ENCODE measurements at regions not wholly inside any gene's neighbourhood (a gene's known extent, or its start where the extent isn't known, plus 50 kb on each side); places are given as distances from the start of the nearest gene placed in this dataset.
"Not testable (repeated sequence)": the region's sequence is repeated elsewhere in the genome, so short reads cannot be mapped to it uniquely, and the experiment has no call there.

DNA sequence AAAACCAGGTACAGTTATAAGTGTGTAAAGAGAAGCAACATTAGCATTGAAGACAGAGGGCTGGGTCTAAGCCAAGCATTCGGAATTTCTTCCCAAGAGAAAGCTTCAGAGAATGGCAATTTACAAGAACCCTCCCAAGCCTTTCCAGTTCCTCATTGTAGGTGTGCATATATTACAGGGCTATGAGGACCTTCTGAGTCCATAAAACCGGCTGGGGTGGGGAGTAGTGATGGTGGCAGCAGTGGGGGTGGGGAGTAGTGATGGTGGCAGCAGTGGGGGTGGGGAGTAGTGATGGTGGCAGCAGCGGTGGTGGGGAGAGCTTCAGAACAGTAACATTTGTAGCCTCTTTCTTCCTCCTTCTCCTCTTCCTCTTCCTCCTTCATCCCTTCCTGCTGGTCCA is 368.7 kb upstream of the UMPS start:
- Histone ChIP-seq H3K27ac (ENCODE audit: low read depth in 2 of 2, low read length in 2 of 2) (no peak overlapping the region), H3K4me3 (ENCODE audit: low read length in 2 of 2) (no peak overlapping the region)

DNA sequence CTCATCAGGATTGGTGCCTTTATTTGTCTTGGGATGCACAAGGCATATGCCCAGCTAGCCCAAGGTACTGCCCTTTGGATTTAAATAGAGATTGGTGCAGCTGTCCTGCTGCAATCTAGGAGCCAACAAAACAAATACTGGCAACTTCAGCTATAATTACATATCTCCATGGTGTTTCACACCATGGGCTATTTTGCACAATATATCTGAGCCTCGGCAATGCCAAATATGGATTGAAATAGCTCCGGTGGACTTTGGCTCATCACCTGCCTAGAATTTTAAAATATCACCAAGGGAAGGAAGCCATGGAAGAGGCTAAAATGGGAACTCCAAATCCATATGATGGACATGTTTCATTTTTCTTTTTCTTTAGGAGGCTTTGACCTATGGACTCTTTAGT is 367.8 kb upstream of the UMPS start:
- H3K9ac ChIP-seq (ENCODE audit: low read depth in 1 of 2, low read length in 2 of 2) = no peak overlapping the region

More for the DNA sequence above, 368.7 kb upstream of the UMPS start:
- Histone ChIP-seq H3K9me3 (ENCODE audit: control insufficient read depth in 2 of 2, low read length in 2 of 2) (no peaks in the 10 kb centered on the region), H3K9ac (ENCODE audit: low read depth in 1 of 2, low read length in 2 of 2) (no peak overlapping the region), H3K27me3 (ENCODE audit: control insufficient read depth in 2 of 2, insufficient read depth in 2 of 2, low read length in 2 of 2) (no peaks in the 10 kb centered on the region), H3K36me3 (ENCODE audit: control insufficient read depth in 2 of 2, insufficient read depth in 2 of 2, low read length in 2 of 2) (no peaks in the 10 kb centered on the region), H3K4me1 (ENCODE audit: control insufficient read depth in 2 of 2, insufficient read depth in 2 of 2, low read length in 2 of 2) (no peaks in the 10 kb centered on the region)

DNA sequence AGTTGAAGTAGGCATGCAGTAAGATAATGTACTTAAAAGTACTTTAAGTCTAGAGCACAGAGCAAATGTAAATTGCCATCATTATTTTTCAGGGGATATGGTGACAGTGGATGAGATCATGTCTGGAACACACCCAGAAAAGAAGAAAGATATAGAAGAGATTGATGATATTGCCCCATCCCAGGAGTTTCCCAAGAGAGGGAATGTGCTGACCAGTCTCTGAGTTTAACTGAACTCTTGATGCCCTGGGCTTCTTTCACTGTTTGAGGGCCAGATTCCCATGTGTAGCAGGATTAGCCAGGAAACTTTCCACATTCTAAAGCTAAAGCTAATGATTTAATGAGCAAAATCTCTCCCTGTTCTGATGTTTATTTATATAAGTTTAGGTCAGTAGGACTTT is 366.8 kb upstream of the UMPS start:
- no peaks in the 10 kb centered on the region for H3K9me3 ChIP-seq (ENCODE audit: control insufficient read depth in 2 of 2, low read length in 2 of 2)
- H3K9ac ChIP-seq (ENCODE audit: low read depth in 1 of 2, low read length in 2 of 2) = no peak overlapping the region
- no peaks in the 10 kb centered on the region for H3K27me3 ChIP-seq (ENCODE audit: control insufficient read depth in 2 of 2, insufficient read depth in 2 of 2, low read length in 2 of 2)
- H3K4me1 ChIP-seq (ENCODE audit: control insufficient read depth in 2 of 2, insufficient read depth in 2 of 2, low read length in 2 of 2) = no peaks in the 10 kb centered on the region
- no peak overlapping the region for H3K4me3 ChIP-seq (ENCODE audit: low read length in 2 of 2)
- H3K27ac ChIP-seq (ENCODE audit: low read depth in 2 of 2, low read length in 2 of 2) = no peak overlapping the region
- no peaks in the 10 kb centered on the region for H3K36me3 ChIP-seq (ENCODE audit: control insufficient read depth in 2 of 2, insufficient read depth in 2 of 2, low read length in 2 of 2)

More for the DNA sequence above, 367.8 kb upstream of the UMPS start:
- H3K4me1 ChIP-seq (ENCODE audit: control insufficient read depth in 2 of 2, insufficient read depth in 2 of 2, low read length in 2 of 2) = no peaks in the 10 kb centered on the region
- H3K9me3 ChIP-seq (ENCODE audit: control insufficient read depth in 2 of 2, low read length in 2 of 2) = no peaks in the 10 kb centered on the region
- no peaks in the 10 kb centered on the region for H3K27me3 ChIP-seq (ENCODE audit: control insufficient read depth in 2 of 2, insufficient read depth in 2 of 2, low read length in 2 of 2)
- H3K36me3 ChIP-seq (ENCODE audit: control insufficient read depth in 2 of 2, insufficient read depth in 2 of 2, low read length in 2 of 2) = no peaks in the 10 kb centered on the region
- H3K4me3 ChIP-seq (ENCODE audit: low read length in 2 of 2) = no peak overlapping the region
- peak overlapping the region in 1 of 2 donors; percentile 12 for H3K27ac ChIP-seq (ENCODE audit: low read depth in 2 of 2, low read length in 2 of 2)

GRCh38 chr3:124364317-124365020 is 365.8 kb upstream of the UMPS start:
- H3K36me3 ChIP-seq (ENCODE audit: control insufficient read depth in 2 of 2, insufficient read depth in 2 of 2, low read length in 2 of 2) = no peaks in the 10 kb centered on the region
- no peaks in the 10 kb centered on the region for H3K27me3 ChIP-seq (ENCODE audit: control insufficient read depth in 2 of 2, insufficient read depth in 2 of 2, low read length in 2 of 2)
- H3K4me3 ChIP-seq (ENCODE audit: low read length in 2 of 2) = no peak overlapping the region
- no peaks in the 10 kb centered on the region for H3K4me1 ChIP-seq (ENCODE audit: control insufficient read depth in 2 of 2, insufficient read depth in 2 of 2, low read length in 2 of 2)
- H3K9me3 ChIP-seq (ENCODE audit: control insufficient read depth in 2 of 2, low read length in 2 of 2) = no peaks in the 10 kb centered on the region
- no peak overlapping the region for H3K9ac ChIP-seq (ENCODE audit: low read depth in 1 of 2, low read length in 2 of 2)
- H3K27ac ChIP-seq (ENCODE audit: low read depth in 2 of 2, low read length in 2 of 2) = no peak overlapping the region

- H3K36me3 ChIP-seq (ENCODE audit: control insufficient read depth in 2 of 2, insufficient read depth in 2 of 2, low read length in 2 of 2); H3K4me3 ChIP-seq (ENCODE audit: low read length in 2 of 2); H3K27ac ChIP-seq (ENCODE audit: low read depth in 2 of 2, low read length in 2 of 2); H3K4me1 ChIP-seq (ENCODE audit: control insufficient read depth in 2 of 2, insufficient read depth in 2 of 2, low read length in 2 of 2); H3K9ac ChIP-seq (ENCODE audit: low read depth in 1 of 2, low read length in 2 of 2); H3K9me3 ChIP-seq (ENCODE audit: control insufficient read depth in 2 of 2, low read length in 2 of 2); H3K27me3 ChIP-seq (ENCODE audit: control insufficient read depth in 2 of 2, insufficient read depth in 2 of 2, low read length in 2 of 2): not testable (repeated sequence)
Measured at GRCh38 chr3:124366655-124367054, 363.6 kb upstream of the UMPS start.

DNA sequence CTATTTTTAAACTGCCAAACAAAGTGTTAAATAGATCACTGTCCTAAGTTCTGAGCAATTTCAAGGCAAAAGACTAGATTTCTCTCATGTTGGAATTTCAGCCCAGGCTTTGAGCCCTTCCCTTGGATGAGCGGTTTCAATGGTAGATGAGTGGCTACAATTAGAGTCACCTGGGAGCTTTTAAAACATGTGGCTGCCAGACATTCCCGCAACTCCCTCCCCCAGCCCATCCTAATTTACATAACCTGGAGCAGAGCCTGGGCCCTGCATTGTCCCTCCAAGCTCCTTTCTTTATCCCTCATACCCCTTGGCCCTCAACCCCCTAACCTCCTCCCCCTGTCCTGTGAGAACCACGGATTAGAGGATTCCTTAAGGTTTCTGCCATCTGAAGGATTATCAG is 357.5 kb upstream of the UMPS start:
- no peaks in the 10 kb centered on the region for H3K9me3 ChIP-seq (ENCODE audit: control insufficient read depth in 2 of 2, low read length in 2 of 2)
- H3K27me3 ChIP-seq (ENCODE audit: control insufficient read depth in 2 of 2, insufficient read depth in 2 of 2, low read length in 2 of 2) = no peaks in the 10 kb centered on the region
- H3K4me1 ChIP-seq (ENCODE audit: control insufficient read depth in 2 of 2, insufficient read depth in 2 of 2, low read length in 2 of 2) = no peaks in the 10 kb centered on the region
- H3K36me3 ChIP-seq (ENCODE audit: control insufficient read depth in 2 of 2, insufficient read depth in 2 of 2, low read length in 2 of 2) = no peaks in the 10 kb centered on the region
- H3K27ac ChIP-seq (ENCODE audit: low read depth in 2 of 2, low read length in 2 of 2) = no peak overlapping the region
- no peak overlapping the region for H3K9ac ChIP-seq (ENCODE audit: low read depth in 1 of 2, low read length in 2 of 2)
- H3K4me3 ChIP-seq (ENCODE audit: low read length in 2 of 2) = no peak overlapping the region

DNA sequence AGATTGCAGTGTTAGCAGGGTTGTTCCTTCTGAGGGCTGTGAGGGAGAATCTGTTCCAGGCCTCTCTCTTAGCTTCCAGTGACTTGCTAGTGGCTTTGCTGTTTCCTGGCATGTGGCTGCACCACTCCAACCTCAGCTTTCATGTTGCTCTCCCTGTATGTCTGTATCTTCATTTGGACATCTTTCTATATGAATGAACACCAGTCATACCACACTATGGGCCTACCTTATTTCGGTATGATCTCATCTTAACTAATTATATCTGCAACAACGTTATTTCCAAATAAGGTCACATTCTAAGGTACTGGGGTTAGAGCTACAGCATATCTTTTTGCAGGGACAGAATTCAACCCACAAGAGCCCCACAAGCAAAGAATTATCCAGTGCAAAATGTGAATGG is 356.7 kb upstream of the UMPS start:
- no peak overlapping the region for H3K4me3 ChIP-seq (ENCODE audit: low read length in 2 of 2)
- no peak overlapping the region for H3K27ac ChIP-seq (ENCODE audit: low read depth in 2 of 2, low read length in 2 of 2)
- H3K4me1 ChIP-seq (ENCODE audit: control insufficient read depth in 2 of 2, insufficient read depth in 2 of 2, low read length in 2 of 2) = no peaks in the 10 kb centered on the region
- no peaks in the 10 kb centered on the region for H3K36me3 ChIP-seq (ENCODE audit: control insufficient read depth in 2 of 2, insufficient read depth in 2 of 2, low read length in 2 of 2)
- no peaks in the 10 kb centered on the region for H3K9me3 ChIP-seq (ENCODE audit: control insufficient read depth in 2 of 2, low read length in 2 of 2)
- H3K9ac ChIP-seq (ENCODE audit: low read depth in 1 of 2, low read length in 2 of 2) = no peak overlapping the region
- H3K27me3 ChIP-seq (ENCODE audit: control insufficient read depth in 2 of 2, insufficient read depth in 2 of 2, low read length in 2 of 2) = no peaks in the 10 kb centered on the region

- no peak overlapping the region for H3K4me3 ChIP-seq (ENCODE audit: low read length in 2 of 2)
- no peaks in the 10 kb centered on the region for H3K36me3 ChIP-seq (ENCODE audit: control insufficient read depth in 2 of 2, insufficient read depth in 2 of 2, low read length in 2 of 2)
- no peak overlapping the region for H3K9ac ChIP-seq (ENCODE audit: low read depth in 1 of 2, low read length in 2 of 2)
- H3K9me3 ChIP-seq (ENCODE audit: control insufficient read depth in 2 of 2, low read length in 2 of 2) = no peaks in the 10 kb centered on the region
- no peak overlapping the region for H3K27ac ChIP-seq (ENCODE audit: low read depth in 2 of 2, low read length in 2 of 2)
- H3K4me1 ChIP-seq (ENCODE audit: control insufficient read depth in 2 of 2, insufficient read depth in 2 of 2, low read length in 2 of 2) = no peaks in the 10 kb centered on the region
- H3K27me3 ChIP-seq (ENCODE audit: control insufficient read depth in 2 of 2, insufficient read depth in 2 of 2, low read length in 2 of 2) = no peaks in the 10 kb centered on the region
Measured at GRCh38 chr3:124374583-124374982, 355.7 kb upstream of the UMPS start.

GRCh38 chr3:124381575-124382333 is 348.5 kb upstream of the UMPS start:
- H3K36me3 ChIP-seq (ENCODE audit: control insufficient read depth in 2 of 2, insufficient read depth in 2 of 2, low read length in 2 of 2) = no peaks in the 10 kb centered on the region
- no peaks in the 10 kb centered on the region for H3K27me3 ChIP-seq (ENCODE audit: control insufficient read depth in 2 of 2, insufficient read depth in 2 of 2, low read length in 2 of 2)
- H3K9ac ChIP-seq (ENCODE audit: low read depth in 1 of 2, low read length in 2 of 2) = no peak overlapping the region
- H3K4me1 ChIP-seq (ENCODE audit: control insufficient read depth in 2 of 2, insufficient read depth in 2 of 2, low read length in 2 of 2) = no peaks in the 10 kb centered on the region
- H3K9me3 ChIP-seq (ENCODE audit: control insufficient read depth in 2 of 2, low read length in 2 of 2) = no peaks in the 10 kb centered on the region
- H3K27ac ChIP-seq (ENCODE audit: low read depth in 2 of 2, low read length in 2 of 2) = no peak overlapping the region
- no peak overlapping the region for H3K4me3 ChIP-seq (ENCODE audit: low read length in 2 of 2)

GRCh38 chr3:124383051-124383450 is 347.2 kb upstream of the UMPS start:
- Histone ChIP-seq H3K9me3 (ENCODE audit: control insufficient read depth in 2 of 2, low read length in 2 of 2) (no peaks in the 10 kb centered on the region), H3K27ac (ENCODE audit: low read depth in 2 of 2, low read length in 2 of 2) (no peak overlapping the region), H3K4me1 (ENCODE audit: control insufficient read depth in 2 of 2, insufficient read depth in 2 of 2, low read length in 2 of 2) (no peaks in the 10 kb centered on the region), H3K27me3 (ENCODE audit: control insufficient read depth in 2 of 2, insufficient read depth in 2 of 2, low read length in 2 of 2) (no peaks in the 10 kb centered on the region), H3K4me3 (ENCODE audit: low read length in 2 of 2) (no peak overlapping the region), H3K36me3 (ENCODE audit: control insufficient read depth in 2 of 2, insufficient read depth in 2 of 2, low read length in 2 of 2) (no peaks in the 10 kb centered on the region), H3K9ac (ENCODE audit: low read depth in 1 of 2, low read length in 2 of 2) (no peak overlapping the region)

Data from mucosa of rectum (tissue), 2 donors.